Ovary (tissue), 3 donors: ENCODE measurements at regions not wholly inside any gene's neighbourhood (a gene's known extent, or its start where the extent isn't known, plus 50 kb on each side); places are given as distances from the start of the nearest gene placed in this dataset.

Source experiments
- EP300 ChIP-seq: sonication (generic); formaldehyde crosslinking; IDR thresholded peaks from one replicate; pipeline ENCODE4 v1.6.1; 2017; ENCODE audit warnings: antibody characterized with exemption
- POLR2A ChIP-seq: fragments of 450-650 bp; IDR thresholded peaks from one replicate; pipeline ENCODE4 v1.6.1; 2017; ENCODE audit warnings: antibody characterized with exemption, mild to moderate bottlenecking, moderate library complexity
- TF ChIP-seq, protein P1 (sequence below), 3 donors: fragments of 450-650 bp in 2 of 3; fragments of 200-600 bp in 1 of 3; IDR thresholded peaks; one replicate each; pipeline versions ENCODE4 v1.5.1 to v1.8.0; 2016 to 2022; ENCODE audit warnings: antibody characterized with exemption in 3 of 3, mild to moderate bottlenecking in 1 of 3
- donor health status: DM: no; HTN: no; CAD: no.

DNA sequence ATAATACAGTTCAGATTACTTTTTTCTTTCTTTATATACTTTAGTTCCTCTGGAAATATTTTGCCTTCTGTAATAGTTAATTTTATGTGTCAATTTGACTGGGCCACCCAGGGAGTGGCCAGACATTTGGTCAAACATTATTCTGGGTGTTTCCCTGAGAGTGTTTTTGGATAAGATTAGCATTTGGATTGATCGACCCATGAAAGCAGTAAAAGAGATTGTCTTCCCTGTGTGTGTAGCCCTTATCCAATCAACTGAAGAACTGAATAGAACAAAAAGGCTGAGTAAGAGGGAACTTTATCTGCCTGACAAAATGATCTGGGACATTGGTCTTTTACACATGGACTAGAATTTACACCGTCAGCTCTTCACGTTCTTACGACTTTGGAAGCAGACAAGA, 1190.1 kb upstream of the FAM98A start:
- TF ChIP-seq, protein P1, sequence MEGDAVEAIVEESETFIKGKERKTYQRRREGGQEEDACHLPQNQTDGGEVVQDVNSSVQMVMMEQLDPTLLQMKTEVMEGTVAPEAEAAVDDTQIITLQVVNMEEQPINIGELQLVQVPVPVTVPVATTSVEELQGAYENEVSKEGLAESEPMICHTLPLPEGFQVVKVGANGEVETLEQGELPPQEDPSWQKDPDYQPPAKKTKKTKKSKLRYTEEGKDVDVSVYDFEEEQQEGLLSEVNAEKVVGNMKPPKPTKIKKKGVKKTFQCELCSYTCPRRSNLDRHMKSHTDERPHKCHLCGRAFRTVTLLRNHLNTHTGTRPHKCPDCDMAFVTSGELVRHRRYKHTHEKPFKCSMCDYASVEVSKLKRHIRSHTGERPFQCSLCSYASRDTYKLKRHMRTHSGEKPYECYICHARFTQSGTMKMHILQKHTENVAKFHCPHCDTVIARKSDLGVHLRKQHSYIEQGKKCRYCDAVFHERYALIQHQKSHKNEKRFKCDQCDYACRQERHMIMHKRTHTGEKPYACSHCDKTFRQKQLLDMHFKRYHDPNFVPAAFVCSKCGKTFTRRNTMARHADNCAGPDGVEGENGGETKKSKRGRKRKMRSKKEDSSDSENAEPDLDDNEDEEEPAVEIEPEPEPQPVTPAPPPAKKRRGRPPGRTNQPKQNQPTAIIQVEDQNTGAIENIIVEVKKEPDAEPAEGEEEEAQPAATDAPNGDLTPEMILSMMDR (IDR thresholded peaks at IDR 0.05), result no peak
- TF ChIP-seq POLR2A (no peak), EP300 (no peak)
